Left hindlimb (tissue), 1 donor: ENCODE measurements at regions not wholly inside any gene's neighbourhood (a gene's known extent, or its start where the extent isn't known, plus 50 kb on each side); places are given as distances from the start of the nearest gene placed in this dataset.
A peak's percentile ranks its signal among the peaks of the same experiment; 100 is the strongest.

ENCODE experiments used
- DNase-seq: peaks from one replicate; pipeline ENCODE4 v3.0.0-alpha.2; 2018

DNA sequence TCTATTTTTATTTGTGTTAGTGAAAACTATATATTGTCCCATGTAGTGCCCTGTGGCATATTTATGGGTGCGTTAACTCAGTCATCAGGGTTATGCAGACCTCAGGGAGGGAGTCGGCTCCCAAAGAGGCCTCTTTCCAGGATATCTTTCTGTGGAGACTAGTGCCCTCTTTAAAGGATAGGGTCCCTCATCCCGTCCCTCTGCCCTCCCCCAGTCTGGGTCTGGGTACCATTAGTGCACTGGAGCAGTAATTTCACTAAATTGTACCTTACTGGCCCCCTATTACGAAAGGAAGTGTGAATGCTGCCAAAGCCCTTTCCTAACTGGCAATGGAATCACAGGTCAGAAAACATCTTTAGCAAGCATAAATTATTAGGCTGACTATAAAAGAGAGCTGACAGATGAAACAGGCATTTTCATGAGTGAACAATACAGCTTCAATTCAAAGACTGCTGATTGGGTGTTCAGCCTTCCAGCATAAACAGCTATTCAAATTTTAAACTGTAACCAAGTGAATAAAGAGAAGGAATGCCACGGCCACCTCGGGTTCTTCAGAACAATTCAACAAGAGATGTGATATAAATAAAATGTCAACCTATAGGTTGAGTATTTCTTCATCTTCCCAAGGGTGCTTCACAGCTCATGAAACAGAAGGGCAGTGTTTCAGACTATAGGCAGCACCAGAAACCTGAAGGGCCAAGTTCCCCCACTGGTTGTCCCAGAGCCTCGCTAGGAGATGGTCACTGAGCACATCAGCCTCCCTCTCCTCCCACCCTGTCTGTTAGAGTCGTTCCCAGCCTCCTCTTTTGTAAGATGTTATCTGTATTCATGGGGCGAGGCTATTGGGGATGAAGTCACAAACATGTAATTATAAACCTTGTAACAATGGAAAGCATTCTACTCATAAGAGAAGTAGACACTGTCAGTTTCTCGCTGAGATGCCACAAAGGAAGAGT, 318.7 kb downstream of the TMEM161B start:
- DNase-seq, result no peak

DNA sequence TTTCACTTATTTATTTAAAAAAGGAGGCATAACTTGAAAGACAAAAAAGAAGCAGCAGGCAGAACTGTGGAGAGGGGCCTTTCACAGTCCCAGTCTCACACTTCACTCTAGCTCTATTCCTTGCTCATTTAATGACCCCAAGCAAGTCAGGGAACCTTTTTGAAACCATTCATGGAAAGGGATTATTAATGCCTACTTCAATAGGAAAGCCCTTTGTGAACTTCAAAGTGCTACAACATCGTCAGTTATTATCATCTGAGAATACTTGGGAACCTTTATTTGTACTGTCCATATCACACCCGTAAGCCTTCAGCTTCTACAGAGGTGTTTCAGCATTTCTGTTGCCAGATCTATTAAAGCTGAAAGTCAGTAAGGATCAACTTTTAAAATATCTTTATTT, 320.2 kb downstream of the TMEM161B start:
- DNase-seq, result no peak

DNA sequence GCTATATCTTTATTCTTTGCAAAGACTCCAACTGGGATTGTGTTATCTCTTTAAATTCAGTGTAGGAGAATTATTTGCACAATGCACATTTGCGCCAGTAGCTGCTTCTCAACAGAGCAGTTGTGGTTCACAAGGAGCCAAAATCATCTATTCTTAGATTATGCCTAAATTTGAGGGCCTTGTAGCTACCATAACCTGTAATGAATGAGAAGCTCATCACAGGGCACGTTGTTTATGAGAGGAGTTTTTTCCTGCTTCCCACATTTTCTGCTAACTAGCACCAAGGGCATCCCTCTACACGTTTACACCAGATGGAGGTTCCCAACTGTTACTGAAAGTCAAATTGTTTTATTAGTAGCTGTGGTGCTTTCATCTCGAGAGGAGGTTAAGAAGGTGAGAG, 322.4 kb downstream of the TMEM161B start:
- DNase-seq, result no peak

DNA sequence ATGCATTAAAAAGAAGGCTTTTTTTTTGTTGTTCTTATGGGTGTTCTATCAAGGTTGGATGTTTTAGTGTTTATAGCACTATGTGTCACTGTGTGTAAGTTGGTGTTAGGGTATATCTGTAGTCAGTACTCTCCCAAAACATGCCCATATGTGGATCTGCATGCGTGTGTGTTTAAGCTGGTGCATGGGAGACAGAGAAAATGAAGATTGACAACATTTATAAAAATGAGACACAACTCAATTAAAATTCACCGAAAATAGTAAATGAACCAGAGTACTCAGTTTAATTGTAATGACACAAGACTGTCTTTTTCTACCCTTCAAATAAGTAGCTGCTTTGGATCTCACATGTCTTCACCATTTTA, 323.4 kb downstream of the TMEM161B start:
- no peak for DNase-seq

DNA sequence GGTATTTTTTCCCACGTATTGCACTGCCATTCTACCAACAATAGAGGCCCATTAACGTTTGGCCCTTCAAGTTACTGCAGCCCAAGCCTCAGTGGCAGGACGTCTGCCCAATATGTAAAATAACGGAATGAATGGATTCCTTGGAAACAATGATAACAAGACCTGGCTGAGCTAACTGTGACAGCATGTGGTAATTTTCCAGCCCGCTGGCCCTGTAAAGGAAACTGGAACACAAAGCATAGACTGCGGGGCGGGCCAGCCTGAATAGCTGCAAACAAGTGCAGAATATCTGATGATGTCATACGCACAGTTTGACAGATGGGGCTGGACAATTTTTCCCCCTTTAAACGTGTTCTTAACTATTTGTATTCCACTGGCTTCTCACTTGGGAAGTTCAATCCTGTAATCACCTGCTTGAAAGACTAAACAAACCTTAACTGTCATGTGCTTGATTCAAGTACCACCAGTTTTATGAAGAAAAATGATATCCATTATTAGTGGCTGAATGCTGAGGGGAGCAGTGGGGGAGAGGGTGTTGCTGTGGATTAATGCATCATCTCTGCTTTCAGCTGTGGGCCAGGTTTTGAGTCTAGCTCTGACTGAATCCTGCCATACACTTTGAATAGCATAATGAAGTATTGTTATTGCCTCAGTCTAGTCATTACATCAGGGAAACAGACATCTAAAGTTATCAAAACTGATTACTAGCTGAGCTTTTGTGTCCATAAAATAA, 323.9 kb downstream of the TMEM161B start:
- no peak for DNase-seq

DNA sequence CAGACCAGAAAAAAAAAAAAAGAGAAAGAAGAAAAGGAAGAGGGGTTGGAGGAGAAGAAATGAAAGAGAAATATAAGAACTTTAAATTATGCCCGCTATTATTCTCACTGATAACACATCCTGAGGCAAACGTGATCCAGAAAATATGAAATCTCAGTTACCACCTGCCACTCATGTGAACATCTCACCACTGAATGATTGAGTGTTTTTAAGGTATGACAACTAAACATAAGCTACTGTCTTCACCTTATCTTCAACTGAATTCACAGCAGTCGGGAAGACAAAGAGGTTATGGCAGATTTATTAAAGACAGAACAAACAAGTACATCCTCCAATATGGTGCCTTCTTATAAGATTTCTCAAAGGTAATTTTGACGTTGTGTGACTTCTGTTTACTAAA, 327.9 kb downstream of the TMEM161B start:
- DNase-seq, result no peak

DNA sequence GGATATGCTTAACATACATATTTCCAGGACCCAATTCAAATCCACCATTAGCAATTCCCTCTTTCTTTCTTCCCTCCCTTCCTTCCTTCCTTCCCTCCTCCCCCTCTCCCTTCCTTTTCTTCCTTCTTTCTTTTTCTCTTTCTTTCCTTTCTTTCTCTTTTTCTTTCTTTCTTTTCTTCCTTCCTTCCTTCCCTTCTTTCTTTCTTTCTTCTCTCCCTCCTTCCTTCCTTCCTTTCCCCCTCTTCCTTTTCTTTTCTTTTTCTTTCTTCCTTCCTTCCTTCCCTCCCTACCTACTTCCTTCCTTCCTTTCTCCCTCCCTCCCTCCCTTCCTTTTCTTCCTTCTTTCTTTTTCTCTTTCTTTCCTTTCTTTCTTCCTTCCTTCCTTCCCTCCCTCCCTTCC, 332.0 kb downstream of the TMEM161B start:
- no peak for DNase-seq

DNA sequence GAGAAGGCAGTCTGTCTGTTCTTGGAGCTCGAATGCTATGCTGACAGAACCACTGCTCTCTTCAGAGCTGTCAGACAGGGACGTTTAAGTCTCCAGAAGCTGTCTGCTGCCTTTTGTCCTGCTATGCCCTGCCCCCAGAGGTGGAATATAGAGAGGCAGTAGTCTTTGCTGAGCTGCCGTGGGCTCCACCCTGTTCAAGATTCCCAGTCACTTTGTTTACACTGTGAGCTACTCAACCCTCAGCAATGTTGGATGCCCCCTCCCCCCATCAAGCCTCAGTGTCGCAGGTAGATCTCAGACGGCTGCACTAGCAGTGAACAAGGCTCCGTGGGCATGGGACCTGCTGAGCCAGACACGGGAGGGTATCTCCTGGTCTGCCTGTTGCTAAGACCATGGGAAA, 344.2 kb downstream of the TMEM161B start:
- DNase-seq, result no peak

DNA sequence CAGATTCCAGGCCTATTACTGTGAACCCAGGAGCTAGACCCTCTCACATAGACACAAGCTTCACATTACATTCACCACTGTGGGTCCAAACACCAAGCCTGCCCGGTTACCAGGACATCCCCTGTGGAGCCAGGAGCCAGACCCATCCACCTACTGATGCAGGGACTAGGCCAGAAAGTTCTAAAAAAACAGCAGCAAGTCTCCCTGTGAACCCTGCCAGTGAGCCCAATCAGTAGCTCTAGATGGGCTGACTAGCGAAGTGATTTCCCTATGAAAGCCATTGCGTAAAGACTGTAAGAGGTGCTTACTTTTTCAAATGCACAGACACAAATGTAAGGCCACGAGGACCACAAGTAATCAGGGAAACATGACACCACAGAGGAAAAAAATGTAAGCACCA, 352.3 kb downstream of the TMEM161B start:
- DNase-seq, result no peak

DNA sequence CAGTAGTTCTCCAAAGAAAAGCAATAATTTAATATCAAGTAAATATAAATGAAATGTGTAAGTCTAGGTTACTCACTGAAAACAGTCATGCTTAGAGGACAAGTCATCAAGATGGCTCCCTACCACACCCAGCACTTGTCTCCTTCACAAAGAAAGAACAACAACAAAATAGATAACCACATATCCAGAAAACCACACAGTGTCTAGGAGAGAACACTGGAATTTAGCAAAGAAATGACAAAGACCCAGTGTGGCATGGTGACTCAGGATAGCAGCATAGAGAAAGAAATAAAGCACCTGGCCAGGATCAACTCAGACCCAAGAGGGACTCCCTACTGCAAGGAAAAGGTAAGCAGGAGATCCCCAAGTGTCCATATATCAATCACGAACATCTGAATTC, 356.2 kb downstream of the TMEM161B start:
- no peak for DNase-seq

DNA sequence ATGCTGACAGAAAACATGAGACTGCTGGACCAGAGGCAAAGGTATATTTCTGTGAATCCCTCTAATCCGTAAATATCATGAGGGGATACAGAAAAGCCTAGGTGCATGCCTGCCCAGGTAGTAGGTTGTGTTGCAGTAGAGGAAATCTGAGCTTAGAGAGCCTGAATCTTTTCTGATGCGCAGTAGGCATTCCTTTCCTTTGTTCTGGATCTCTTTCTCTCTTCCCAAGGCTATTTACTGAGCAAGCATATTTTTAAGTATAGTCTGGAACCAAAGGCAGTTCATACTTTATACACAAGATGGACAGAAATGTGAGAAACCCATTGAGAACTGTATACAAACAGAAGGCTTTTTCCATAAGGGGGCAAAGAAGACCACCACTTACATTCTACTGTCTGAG, 359.3 kb downstream of the TMEM161B start:
- DNase-seq, result no peak

DNA sequence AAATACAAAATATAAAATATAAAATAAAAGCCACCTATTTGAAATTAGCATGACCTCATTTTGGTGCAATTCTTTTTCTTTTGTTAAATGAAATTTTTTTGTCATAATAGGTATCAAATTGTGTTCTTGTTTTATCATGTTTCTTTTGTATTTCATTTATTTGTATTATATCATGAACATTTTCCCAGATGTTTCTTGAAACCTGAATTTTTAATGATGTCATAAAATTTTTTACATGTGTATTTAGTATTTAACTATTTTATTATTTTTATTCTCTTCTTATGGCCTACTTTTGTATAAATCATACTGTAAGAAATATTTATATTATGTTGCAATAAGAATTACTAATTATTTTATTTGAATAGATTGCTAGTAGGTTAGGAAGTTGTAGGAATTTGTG, 361.7 kb downstream of the TMEM161B start:
- no peak for DNase-seq

DNA sequence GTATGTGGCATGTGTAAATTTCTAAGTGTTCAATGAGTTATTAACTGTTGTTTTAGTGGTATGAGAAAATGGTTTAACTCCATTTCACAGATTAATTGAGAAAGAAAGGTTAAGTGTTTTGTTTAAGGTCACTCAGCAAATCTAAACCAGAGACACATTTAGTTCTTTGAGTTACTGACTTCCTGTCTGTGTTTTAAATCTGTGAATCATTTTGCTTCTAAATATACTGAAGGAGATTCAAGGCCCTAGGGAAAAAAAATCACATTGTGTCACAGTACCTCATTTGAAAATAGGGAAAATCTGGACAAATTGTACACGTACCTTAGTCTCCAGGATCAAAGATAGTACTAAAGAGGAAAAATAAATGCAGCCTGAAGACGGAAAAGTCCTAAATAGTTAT, 368.2 kb downstream of the TMEM161B start:
- DNase-seq, result no peak

DNA sequence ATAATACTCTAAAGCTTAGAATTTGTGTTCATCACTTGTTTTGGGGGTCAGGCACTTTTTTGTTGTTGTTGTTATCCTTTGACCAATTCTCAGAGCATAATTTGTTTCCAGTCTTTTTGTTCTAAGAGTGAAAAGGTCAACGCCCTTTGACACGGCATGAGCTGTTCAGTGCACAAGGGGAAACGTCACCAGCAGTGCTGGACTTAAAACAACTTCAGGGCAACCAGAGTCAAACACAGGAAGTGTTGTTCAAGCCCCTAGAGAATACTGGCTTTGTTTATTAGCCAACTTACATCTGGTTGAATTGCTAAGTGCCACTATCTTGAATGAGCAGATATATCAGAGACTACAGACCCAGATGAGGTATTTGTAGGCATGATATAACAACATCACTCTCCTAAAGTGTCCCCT, 368.9 kb downstream of the TMEM161B start:
- peak; percentile 22 for DNase-seq

DNA sequence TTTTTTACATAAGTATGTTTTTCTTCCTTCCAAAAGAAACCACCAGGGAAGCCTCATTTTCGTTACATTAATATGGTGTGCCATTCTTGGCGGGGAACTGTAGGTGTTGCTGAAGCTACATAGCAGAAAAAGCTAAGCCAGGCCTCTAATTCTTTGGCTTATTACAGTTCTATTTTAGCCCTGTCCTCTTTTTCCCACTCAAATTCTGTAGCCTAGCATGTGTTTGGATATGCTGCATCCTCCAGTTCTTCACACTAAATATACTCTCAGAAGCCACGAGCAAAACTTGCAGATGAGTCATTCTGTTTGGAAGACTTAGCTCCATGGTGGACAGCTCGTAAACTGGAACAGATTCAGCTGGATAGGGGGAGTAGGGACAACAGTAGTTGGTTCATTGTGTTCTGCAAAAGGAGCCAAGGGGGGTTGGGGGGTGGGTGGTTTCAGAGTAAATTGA, 369.4 kb downstream of the TMEM161B start:
- peak; percentile 34 for DNase-seq

DNA sequence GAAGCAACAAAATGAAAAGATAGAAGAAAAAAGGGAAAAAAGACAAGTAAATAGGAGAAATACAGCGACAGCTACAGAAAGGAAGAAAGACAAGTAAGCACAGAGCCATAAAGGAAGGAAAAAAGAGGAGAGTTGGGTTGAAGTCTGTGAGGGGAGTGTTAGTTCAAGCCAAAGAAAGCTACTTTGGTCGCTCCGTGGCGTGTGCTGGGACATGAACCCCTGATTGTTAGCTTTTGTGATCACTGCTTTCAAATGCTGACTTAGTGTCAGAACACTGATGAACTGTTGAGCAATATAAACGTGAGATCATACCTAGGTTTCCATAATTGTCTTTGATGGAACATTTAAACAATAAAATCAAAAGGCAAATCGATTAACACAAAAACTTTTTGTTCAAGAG, 370.1 kb downstream of the TMEM161B start:
- DNase-seq, result no peak

DNA sequence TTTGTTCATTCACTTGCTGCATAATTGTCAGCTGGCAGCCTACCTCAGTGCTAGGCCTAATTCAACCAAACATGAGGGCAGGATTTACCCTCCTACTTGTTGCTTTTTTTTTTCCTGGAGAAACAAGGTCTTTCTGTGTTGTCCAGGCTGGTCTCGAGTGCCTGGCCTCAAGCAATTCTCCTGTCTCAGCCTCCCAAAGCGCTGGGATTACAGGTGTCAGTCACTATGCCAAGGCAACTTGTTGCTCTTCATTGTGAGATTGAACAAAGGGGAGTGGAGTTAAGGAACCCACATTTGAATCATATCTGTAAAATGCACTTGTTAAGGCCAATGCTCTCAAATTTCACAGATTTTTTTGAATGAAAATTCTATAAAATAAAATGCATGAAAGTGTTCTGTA, 380.5 kb downstream of the TMEM161B start:
- no peak for DNase-seq

DNA sequence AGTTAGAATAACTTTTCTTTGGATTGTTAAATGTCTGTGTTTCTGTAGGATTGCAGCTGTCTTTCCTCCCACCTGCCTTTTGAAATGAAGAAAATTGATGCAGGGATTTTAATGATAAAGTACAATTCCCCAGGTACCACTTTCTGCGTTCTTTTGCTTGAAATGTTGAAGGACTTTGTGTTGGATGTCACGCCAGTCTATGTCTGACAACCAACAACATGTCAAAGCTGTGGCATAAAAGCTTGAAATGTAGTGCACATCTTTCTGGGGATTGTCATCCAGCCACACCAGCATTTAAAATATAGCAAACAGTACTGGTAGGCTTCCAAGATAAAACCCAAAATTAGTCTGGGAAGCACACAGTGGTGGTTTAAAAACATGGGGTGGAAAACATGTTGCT, 381.4 kb downstream of the TMEM161B start:
- no peak for DNase-seq

DNA sequence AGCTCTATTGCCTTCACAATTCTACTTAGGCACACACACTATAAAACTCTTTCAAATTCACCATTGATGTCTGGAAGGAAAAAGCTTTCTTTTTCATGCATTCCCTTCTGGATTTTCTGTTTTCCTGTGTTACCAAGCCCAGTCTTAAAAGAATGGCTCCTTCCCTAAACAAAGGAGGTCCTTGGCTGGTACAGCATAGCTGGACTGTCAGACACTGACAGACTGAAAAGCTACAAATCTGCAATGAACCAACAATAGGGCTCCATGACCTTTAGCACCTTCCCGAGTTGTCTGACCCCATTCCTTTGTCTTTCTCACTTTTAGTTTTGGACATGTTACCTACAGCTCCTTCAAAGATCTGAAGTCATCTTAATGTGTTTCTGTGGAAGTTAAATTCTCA, 382.5 kb downstream of the TMEM161B start:
- no peak for DNase-seq

DNA sequence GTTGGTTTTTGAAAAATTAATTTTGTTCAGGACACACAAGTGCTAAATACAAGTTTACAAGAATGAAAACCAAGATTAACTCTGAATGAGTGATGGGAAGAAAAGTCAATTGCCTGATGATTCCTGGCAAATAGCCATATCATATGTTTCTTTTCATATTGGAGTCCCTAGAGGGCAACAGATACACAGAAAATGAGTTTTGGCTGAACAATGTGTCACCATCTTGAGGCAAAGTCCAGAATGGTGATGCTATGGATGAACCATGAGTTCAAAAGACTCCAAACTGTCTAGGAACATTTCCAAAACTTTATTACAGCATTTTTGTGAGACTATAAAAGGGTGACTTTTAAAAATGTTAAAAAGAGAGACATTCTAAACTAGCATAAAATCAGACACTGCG, 382.9 kb downstream of the TMEM161B start:
- no peak for DNase-seq

DNA sequence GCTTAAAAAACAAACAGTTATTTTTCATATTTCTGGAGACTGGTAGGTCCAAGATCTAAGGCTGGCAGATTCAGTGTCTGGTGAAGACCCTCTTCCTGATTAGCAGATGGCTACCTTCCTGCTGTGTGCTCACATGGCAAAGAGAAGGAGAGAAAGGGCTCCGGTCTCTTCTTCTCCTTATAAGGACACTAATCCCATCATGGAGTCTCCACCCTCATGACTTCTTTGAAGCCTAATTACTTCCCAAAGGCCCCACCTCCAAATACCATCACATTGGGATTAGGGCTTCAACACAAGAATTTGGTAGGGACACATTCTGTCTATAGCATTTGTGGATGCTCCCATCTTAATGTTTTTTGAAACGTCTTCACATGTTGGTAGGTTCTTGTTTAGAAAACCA, 391.1 kb downstream of the TMEM161B start:
- DNase-seq, result no peak

DNA sequence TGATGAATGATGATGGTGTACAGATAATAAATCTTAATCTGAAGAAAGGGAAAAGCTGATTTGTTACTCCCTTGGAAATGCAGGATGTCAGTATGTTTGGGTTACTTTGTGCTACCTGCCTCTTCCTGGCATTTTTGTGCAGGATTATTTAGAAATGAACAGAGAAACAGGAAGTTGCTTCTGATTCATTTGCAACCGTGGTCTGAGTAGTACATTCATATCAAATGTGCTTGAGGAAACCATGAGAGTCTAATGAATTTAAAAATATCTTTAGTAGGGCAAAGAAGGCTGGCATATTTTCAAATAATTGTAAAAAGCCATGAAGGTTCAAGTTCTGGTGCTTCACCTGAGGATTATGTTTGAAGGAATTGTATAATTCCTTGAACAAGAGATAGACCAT, 391.6 kb downstream of the TMEM161B start:
- no peak for DNase-seq

DNA sequence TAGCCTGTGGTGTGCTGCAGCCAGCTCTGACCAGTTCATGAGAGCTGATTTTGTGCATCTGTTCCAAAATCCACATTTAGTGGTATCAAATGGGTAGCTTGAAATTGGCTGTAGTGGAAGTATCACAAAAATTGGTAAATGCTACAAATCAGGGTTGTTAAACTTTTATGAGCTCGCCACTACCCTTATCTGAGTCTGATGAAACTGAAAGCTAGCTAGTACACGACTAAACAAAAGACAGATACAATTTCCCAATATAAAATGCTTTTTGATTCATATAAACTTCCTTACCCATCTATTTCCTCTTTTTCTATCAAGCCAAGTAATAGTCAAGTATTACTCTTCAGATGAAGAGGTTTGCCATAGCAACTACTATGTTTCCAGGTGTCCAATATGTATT, 392.0 kb downstream of the TMEM161B start:
- no peak for DNase-seq

DNA sequence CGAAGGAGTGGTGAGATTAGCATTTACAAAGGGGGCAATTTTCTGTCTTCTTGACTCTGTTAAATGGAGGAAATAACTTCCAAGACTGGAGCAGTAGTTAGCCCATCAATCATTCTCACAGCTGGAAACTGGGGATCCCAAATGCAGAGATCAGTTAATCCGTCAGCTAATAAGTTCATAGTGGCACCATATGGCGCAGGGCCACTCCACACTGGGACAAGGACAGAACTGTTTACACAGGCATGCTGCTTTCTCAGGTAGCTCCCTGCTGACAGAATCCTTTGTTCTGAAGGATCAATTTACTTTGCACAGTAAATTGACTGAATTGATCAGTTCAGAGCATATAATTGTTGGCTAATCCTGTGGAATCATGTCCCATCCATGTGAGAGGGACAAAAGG, 395.7 kb downstream of the TMEM161B start:
- no peak for DNase-seq
